ENCODE measurements at regions not wholly inside any gene's neighbourhood (a gene's known extent, or its start where the extent isn't known, plus 50 kb on each side); places are given as distances from the start of the nearest gene placed in this dataset.
"Not testable (repeated sequence)": the region's sequence is repeated elsewhere in the genome, so short reads cannot be mapped to it uniquely, and the experiment has no call there.

DNA sequence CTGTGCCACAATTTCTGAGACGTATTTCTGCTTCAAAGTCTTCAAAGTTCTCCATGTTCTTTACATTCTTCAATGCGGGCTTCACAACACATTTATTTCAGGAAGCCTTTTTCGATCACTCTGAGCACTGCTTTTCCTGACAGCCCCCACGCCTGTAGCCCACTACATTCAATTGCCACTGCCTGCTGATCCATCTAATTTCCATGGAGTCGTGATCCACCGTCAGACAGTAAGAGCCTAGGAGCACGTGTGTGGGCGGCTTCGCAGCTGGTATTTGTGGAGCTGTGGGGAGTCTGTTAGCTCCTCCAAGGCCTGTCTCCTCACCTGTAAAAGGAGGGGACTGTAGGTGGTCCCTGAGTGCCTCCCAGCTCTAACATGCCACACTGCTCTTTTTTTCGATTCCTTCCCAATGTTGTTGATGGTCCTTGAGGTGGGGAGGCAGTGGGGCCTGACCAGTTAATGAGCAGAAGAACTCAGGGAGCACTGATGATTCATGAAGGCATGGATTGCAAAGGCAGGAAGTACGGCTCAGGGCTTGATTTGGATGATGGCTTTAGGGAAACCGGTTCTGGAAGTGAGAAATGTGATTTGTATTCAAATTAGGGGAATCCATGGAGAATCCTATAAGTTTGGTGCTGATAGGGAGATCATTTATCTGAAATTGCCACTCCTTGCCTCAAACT, 401.1 kb upstream of the PODXL start:
- DNase-seq = no peak

DNA sequence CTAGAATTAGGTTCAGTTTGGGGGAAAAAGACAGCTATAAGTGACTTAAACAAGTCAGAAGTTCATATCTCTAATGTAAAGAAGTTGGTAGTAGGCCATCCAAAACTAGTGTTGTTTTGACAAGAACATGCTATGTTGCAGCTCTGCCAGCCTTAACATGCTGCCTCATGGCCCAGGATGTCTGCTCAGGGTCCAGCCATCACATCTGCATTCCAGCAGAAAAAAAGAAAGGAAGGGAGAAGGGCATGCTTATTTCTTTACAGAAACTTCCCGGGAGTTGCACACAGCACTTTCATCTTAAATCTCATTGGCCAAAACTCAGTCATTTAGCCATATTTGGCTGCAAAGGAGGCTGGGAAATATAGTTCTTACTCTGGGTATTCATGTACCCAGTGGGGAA, 400.4 kb upstream of the PODXL start:
- DNase-seq = no peak

DNA sequence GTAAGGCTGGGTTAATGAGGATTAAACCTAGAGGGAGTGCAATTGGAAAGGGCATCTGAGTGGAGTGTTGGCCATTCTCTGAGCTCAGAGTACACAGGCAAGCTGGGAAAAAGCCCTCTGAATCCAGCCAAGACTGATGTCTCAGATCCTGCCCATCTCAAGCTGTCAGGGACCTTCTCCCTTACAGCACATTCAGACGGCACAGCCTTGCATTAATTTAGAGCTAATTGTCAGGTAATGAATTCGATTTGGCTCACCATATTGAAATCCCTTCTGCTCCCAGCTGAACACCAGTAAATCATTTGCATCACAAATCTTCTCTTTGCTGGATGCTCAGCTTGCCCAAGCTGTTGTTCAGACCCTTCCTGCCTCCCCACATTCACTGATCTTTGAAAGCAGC, 399.3 kb upstream of the PODXL start:
- DNase-seq = peak; percentile 14

DNA sequence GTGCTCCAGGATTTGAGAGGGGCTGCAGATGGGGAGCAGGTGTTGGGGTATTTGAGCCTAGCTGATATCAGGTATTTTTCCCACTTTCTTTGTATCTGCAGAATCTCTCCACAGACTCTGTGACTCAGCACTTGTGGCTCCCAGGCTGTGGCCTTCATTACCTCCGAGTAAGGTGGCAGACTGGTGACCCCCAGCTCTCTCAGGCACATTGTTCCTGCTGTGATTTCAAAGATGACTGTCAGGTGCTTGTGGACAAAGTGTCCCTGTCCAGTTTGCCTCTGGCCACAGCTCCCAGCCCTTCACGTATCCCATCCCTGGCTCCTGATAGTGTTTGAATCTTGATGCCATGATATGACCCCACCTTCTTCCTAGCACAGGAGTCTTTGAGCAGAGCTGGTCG, 396.8 kb upstream of the PODXL start:
- no peak for DNase-seq

DNA sequence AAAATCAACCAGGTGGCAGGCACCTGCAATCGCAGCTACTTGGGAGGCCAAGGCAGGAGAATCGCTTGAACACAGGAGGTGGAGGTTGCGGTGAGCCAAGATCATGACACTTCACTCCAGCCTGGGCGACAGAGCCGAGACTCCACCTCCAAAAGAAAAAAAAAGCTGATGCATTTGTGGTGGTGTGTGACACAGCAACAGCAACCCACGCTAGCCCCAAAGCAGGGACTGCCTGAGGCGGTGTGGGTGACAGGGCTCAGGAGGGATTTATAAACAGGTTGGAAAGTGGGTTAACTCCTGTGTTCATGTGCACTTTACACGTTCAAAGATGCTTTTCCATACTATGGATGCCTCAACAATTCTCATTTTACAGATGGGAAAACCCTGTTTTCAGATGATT, 395.9 kb upstream of the PODXL start:
- DNase-seq = no peak

DNA sequence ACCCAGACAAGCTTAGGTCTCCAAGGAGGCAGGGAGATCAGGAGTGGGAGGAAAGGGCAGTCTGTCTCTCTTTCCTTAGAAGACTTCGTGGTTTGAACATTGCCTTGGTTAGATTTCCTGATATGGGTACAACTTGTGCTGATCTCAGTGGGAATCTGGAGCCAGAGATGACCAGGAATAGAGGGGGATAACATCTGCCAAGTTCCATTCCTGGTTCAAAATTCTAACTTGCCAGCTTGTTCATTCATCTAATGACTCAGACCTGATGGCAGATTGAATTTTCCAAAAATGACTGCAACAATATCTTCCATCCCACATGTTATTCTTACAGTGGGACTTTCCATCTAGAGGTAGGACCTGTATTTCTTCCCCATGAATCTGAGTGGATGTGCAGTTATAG, 394.3 kb upstream of the PODXL start:
- DNase-seq = no peak

DNA sequence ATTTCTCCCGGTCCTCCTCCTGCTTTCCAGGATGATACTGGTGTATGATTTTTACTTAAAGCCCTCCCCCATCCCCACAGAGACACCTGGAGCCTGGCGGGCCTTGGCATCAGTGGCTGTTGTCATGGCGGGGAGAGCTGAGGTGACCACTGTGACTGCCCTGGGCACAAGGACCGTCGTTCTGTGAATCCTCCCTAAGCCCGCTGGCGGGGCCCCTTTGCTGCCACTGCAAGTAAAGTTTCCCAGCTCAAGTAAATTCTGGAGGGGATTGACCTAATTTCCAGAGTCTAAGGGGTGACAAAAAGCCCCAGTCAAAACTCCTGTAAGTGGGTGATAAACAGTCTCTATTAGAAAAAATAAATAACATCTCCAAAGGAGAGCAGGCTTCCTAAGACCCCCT, 393.2 kb upstream of the PODXL start:
- peak; percentile 22 for DNase-seq

DNA sequence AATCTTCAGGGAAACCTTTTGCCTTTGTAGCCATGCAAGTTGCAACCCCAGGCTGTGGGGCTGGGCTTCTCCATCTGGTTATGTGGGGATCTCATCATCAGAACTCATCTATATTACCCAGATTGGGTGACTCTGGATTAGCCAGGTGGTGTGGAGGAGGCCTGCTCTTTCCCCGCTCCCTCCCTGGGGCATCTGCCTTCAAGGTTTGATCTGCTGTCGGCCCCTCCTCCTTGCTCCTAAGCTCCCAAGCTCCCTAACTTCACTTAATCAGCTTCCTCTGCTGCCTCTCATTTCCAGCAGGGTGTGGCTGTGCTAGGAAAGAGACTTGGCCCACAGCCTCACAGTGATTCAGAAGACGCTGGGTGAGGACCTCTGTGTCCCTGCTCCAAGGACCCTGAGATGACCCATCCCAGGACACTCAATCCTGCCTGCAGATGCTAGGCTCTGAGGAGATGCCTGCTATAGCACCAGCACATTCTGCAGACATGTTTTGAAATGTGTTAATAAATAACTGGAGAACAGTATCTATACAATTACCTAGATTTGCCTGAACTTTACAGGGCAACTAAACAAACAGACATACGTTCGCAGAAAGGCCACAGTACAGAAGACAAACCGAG, 392.1 kb upstream of the PODXL start:
- peak; percentile 45 for DNase-seq

DNA sequence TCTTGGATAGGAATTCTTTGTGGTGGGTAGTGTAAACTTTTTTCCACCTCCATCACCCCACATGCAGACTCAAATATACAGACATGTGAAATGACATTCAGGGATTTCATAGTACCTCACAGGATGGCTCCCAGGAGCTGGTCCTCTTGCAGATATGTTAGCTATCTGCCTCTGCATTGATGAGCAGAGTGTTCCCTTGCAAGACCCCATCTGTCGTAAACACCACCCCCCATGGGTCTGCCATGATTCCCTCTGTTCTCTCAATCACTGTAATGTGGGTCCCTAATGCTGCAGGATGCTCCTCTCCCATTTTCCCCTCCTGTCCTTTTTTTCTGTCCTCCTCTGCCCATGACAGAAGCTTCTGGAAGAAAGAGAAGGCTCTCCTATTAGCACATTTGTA, 391.2 kb upstream of the PODXL start:
- no peak for DNase-seq

DNA sequence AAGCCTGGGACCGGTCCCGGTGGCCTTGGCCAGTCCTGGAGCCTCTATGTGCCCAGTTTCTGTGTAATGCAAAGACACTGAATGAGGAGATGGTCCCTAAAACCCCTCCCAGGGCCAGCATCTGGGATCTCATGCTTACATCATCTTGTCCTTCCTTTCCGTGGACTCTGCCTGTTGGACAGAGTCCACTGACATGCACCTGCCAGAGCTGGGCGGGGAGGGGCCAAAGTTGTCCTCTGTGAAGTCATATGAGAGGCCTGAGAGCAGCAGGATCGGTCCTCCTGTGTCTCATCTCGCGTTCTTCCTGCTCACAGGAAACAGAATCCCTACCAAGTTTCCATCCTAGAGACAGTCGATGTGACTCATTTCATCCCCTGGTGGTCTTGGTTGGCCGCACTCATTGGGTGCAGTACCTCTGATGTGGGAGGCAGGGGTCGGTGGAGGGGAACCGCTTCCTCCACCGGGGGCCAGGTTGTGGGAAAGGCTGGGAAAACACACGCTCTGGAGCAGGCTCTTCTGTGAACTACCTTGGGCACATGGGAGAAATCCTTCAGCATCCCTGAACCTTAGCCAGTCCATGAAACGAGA, 389.6 kb upstream of the PODXL start:
- no peak for DNase-seq

DNA sequence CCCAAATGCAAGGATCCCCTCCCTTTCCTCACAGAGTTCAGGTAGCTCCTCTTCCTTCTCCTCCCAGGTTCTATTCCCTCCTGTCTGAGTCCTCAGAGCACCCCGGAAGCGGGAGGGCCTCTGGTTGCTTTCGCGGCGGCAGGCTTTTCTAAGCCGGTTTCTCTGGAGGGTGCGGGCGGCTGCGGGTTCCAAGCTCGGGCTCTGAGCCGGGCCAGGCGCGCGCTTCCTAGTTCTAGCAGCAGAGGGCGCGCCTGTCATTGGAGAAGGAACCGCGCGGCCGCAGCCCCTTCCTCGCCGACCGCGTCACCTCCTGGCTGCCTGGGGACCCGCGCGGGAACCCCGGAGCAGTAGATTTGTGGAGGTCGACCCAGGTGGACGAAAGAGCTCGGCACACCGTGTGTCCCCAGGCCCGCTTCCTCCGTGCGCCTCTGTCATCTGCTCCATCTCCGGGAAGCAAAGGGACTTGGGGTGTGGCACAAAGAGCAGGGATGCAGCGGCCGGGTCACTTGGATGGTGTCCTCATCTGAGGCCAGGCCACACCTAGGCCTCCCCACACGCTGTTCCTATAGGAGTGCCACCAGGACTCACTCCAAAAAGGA, 389.0 kb upstream of the PODXL start:
- peak; percentile 78 for DNase-seq

DNA sequence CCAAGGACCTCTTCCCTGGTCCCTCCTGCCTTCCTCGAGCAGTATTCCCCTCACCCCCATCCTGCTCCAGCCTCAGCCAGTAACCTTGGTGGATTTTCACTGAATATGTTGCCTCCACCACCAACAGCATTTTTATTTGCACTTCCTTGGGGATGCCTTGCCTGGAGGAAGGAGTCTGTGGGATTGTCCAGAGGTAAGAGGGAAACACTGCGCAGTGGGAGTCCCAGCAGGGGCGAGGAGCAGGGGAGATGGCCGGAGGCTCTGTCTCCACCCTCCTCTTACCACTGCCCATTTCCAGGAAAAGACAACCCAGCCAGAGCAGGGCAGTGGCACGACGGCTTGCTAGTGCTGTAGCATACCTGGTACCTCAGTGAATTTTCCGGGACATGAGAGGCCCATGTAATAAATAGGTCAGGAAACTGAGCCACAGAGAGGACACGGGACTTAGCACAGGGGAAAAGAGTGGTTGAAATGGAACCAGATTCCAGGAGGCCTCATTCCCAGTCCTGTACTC, 388.2 kb upstream of the PODXL start:
- DNase-seq = no peak

DNA sequence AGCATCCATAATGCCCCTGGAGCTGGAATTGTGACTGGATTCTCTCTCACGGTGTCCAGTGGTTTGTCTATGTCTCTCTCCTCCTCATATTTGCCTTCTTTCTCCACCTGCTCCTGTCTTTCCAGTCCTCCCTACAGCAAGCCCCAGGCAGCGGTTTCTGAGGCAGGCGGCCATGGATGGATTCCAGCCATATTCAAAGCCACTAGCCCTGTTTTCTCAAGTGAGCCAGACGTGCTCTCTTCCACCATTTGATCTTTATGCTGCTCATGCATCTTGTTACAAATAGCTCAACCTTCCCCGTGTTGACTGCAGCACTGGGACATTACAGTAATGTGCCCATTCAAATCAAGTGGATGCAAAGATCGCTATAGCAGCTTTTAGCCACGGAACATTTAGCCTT, 387.2 kb upstream of the PODXL start:
- no peak for DNase-seq

DNA sequence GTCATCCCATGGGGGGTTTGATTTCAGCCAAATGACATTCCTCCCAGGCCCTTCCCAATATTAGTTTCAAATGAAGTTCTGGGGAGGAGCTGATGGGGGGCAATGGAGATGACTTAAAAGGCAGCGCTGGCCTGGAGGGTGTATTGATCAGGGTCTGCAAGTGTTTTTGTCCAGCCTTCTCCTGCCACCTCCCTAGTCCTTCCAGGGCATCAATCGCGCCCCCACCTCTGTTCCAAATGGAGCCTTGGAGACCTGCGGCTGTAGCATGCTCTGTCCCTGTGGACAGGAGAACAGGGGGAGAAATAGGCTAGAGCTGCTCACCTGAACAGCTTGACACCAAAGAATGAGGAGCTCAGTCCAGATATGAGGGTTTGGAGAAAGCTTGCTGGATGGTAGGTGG, 386.8 kb upstream of the PODXL start:
- DNase-seq = no peak

DNA sequence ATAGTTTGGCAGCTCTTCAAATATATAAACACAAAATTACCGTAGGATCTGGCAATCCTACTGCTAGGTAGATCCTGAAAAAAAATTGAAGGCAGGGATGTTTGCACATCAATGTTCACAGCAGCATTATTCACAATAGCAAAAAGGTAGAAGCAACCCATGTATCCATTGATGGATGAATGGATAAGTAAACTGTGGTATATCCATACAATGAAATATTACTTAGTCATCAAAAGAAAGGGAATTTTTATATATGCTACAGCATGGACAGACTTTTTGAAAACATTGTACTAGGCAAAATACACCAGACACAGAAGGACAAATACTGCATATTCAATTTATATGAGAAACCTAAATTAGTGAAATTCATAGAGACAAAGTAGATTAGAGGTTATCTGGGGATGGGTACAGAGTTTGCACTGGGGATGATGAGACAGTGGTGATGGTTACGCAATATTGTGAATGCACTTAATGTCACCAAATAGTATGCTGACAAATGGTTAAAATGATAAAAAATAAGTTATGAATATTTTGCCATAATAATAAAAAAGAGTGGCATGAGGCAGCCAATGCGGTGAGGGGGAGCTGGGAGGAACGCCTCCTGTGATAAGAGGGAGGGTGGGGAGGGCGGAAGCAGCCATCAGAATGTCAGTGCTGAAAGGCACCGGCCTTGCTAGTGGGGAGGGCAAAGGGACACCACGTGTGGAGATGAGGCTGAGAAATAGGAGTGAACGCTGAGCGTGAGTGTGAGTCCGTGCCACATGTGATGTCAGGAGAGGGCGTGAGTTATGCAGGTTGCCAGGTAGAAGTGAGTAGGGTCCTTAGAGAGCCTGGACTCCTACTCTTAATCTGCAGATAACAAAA, 386.1 kb upstream of the PODXL start:
- DNase-seq = no peak

DNA sequence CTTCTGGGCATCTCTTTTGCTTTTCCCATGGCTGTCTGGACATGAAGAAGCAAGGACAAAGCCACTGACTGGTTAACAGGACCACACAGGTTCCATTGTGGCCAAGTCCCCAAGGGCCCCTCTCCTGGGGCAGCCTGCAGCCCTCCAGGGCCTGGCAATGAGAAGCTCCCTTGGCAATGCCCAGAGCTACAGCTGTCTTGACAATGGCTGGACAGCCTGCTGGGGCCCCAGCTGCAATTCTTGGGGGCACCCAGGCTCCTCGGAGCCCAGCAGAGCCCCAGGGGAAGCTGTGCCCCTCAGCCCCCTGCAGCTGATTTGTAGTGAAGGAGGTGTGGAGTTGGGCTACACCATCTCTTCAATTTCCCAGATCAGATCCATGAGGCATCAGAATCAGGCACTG, 384.9 kb upstream of the PODXL start:
- DNase-seq = peak; percentile 27

DNA sequence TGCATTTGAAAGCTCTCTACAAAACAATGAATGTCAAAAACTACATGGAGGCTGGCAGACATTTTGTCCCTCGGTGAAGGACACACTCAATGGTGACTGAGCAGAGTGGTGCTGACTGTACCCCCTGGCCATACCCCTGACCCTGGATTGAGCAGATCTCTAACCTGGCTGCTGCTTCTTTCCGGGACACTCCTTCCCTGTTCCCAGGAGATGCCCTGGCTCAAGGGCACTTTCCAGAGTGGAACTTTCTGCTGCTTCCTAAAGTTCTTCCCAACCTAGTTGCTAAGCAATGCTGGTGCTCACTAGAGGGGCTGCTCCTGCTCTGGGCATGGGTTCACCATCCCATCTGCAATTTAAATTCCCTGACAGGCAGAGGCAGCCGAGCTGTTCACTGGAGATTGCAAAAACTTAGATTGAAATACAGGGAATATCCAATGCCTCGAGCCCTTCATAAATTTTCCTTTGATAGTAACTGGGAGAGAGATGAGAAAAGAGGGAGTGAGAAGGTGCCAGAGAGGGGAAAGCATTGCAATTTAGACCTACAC, 384.3 kb upstream of the PODXL start:
- peak; percentile 32 for DNase-seq

DNA sequence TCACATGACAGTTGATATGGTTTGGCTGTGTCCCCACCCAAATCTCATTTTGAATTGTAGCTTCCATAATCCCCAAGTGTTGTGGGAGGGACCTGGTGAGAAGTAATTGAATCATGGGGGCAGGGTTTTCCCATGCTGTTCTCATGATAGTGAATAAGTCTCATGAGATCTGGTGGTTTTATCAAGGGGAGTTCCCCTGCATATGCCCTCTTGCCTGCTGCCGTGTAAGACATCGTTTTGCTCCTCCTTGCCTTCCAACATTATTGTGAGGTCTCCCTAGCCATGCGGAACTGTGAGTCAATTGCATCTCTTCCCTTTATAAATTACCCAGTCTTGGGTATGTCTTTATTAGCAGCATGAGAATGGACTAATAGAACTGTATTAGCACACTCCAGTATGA, 382.4 kb upstream of the PODXL start:
- DNase-seq = peak; percentile 19

DNA sequence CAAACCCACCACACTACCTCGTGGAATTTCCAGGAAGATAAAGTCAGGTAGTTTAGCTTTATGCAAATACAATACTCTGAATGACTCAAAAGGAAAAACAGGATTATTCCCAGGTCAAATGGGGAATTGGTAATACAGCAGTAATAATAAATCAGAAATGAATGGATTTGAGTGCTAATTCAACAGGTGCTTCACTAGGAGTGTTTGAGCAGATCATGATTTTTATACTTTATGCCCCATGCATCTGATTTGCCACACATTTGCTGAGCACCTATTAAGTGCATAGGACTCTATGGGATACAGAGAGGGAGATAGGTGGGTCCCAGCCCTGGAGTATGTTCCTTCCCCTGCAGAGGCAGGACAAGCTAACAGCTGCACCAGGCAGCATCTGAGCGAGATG, 381.4 kb upstream of the PODXL start:
- no peak for DNase-seq

DNA sequence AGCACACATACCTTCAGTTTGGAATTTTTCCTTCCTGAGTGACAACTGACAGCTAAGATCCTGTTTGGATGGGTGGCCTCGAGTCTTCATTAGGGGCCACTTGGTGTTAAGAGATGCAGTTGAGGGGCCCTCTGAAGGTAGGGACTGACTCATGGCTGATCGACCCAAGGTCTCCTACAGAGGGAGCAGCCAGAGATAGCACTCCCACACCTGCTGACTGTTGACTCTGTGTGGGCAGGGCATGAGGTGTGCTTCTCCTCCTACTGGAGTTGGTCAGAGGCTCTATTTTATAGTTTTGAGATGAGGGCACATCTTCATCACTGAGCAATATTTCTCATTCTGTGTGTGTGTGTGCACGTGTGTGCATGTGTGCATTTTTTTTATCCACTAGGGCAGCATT, 378.8 kb upstream of the PODXL start:
- DNase-seq = no peak

DNA sequence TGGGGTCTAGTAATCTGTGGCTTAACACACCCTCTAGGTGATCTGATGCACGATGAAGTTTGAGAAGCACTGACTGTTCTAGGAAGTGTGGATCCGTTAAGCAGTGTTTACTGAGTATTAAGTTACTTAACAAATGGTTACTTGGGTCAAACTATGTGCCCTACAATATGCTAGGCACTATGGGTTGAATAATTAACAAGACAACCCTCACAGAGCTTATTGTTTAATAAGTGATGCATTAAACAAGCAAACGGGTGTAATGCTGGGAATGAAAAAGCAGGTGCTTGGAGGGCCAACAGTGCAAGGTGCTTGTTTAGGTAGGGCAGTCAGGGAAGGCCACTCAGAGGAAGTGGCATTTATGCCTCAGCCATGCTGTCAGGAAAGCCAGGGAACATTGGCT, 378.0 kb upstream of the PODXL start:
- DNase-seq = no peak

DNA sequence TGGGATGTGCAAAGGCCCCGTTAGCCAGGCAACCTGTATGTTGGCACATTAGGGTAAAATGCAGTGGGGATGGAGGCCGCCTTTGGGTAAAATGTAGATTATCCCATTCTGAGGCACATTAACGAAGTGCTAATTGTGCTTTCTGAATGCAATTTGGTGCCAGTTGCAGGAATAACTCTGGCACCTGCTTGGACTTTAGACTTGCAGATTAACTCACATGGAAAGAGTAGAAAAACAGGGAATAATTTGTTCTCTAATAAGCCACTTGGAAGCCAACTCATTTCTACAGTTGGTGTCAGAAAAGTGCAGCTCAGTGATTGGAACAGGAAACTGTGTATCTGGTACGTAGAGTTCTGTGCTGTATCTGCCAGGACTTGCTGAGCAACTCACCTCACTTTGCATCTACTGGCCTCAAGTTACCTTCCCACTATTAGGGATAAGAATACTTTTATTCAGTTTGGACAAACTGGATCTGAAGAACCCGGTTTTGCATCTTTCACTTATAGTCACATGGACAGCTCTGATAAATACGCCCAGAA, 377.4 kb upstream of the PODXL start:
- DNase-seq = peak; percentile 11

DNA sequence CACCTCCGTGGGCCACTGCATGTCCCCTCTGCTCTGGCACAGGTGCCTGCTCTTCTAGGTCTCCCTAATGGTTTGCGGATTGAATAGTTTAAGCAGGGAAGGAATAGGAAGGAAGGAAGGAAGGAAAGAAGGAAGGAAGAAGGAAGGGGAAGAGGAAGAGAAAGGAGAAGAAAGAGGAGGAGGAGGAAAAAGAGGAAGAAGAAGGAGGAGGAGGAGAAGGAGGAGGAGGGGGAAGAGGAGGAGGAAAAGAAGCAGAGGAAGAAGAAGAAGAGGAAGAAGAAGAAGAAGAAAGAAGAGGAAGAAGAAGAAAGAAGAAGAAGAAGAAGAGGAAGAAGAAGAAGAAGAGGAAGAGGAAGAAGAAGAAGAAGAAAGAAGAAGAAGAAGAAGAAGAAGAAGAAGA, 376.8 kb upstream of the PODXL start:
- DNase-seq = not testable (repeated sequence)

Measured in islet precursor cell (in vitro differentiated cells).